HG02642 (cell line): ENCODE measurements at regions not wholly inside any gene's neighbourhood (a gene's known extent, or its start where the extent isn't known, plus 50 kb on each side); places are given as distances from the start of the nearest gene placed in this dataset.
A peak's percentile ranks its signal among the peaks of the same experiment; 100 is the strongest.
"Not testable (repeated sequence)": the region's sequence is repeated elsewhere in the genome, so short reads cannot be mapped to it uniquely, and the experiment has no call there.

Source experiments
- ATAC-seq: cut with Tn5 transposase; IDR thresholded peaks from one replicate; pipeline ENCODE4 v1.9.1; 2021; ENCODE audit warnings: mild to moderate bottlenecking; ENCODE audit not compliant: unreplicated experiment, poor library complexity

DNA sequence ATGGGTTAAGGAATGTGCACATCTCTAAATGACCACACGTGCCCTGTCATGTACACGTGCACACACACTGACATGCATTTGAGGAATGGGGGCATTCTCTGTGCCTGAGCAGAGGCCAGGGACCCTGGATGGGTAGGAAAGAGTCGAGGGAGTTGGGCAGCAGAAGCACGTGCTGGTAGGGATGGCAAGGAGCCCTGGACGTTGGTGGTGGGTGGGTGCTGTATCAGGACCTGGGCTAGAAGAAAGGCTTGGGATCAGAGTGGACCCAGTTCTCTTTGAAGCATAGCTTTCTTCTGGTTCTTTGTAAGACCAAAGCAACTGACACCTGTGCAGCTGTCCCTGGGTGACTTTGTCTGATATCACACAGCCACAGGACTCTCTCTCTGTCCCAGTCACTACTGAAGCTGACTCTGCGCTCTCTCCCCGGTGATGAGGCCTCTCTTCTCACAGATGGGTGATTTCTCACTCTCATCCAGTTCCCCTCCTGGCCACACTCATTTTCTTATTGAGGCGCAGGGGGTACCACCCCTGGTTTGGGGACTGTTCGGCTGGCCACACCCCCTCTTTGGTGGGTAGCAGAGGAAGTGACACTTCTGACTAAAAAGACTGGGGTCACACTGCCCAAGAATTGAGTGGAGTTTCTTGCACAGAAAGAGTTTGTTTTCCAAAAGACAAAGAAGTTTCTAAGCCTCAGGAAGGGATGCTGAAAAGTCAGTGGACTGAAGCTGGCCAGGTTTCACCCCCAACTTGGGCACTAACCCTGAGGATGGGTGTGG lies 171.7 kb upstream of the RTL1 start:
- ATAC-seq: peak; percentile 51

DNA sequence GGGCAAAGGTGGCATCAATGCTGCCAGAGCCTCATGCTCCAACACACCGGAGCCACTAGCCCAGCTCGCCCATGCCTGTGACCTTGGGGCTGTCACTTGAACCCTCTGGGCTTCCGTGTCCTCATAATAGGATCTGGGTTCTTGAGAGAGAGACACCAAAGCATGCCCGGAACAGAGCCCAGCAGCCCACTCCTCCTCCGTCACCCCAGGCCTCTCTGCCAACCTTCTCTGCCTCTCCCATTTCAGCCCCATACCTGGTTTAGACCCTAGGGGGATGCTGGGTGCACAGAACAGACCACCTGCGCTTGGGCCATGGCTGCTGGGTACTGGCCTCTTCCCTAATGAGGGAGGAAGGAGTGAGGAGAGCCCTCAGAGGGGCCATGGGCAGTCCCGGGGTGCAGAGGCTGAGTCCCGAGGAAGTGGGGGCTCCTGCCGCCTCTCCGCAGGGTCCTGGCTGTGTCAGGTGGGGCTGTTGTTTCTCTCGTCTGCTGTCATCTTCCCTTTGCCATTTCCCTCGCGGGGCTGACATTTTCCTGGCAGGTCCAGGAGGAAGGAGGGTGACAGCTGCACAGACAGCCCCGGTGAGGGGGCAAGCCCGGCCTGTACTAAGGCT lies 172.4 kb upstream of the RTL1 start:
- no peak for ATAC-seq

DNA sequence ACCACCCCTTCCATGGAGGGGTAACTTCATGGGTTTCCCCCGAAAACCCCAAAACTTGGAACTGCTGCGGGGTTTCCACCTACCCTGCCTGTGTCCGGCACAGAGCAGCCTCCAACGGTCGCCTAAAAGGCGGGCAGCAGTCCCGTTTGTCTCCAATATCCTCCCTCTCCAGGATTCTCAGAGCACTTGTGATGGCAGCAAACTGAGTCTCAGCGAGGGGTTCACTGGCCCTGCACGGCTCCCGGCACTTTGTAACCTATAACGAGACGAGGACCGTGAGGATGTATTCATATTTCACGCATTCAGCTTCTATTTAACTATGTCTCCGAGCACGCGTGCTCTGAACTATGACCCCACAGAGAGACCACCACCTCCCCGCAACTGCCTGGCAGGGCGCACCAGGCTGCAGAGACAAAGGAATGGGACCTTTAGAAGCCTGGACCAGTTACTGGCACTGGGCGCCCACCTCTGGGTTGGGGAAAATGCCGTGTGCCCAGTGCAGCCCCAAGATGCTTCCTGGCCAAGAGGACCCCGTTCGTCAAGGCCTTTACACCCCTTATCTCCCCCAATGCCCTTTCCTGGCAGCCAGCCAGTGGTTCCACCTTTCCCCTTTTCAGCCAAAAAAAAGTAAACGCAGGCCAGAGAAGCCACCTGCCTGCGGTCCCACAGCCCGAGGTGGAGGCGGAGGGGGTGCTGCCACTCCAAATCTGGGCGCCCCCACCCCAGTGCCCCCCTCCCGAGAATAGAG lies 173.1 kb upstream of the RTL1 start:
- no peak for ATAC-seq

DNA sequence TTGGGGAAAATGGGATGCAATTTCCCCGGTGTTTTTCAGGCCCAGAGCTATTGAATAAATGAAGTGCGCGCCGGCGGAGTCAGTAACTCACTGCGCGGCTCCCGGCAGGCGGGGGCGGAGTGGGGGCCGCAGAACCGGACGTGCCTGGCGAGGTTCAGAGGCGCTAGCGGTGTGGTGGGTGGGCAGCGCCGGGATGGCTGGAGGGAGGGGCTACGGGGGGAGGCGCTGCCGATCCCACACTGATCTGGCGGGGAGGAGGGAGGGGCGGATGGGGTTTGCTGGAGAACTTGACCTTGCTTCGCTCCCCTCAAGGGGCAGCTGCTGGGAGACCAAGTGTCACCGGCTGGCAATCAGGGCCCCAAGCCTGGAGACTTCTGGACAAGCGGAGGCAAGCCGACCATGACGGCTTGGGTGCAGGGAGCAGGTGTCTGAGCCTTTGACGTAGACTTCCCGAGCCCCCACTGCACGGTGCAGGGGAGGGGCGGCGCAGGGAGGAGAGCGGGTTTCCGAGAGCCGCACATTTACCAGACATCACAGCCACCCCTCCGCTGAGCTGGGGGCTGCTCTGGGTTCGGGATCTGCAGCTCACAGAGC lies 174.1 kb upstream of the RTL1 start:
- no peak for ATAC-seq

DNA sequence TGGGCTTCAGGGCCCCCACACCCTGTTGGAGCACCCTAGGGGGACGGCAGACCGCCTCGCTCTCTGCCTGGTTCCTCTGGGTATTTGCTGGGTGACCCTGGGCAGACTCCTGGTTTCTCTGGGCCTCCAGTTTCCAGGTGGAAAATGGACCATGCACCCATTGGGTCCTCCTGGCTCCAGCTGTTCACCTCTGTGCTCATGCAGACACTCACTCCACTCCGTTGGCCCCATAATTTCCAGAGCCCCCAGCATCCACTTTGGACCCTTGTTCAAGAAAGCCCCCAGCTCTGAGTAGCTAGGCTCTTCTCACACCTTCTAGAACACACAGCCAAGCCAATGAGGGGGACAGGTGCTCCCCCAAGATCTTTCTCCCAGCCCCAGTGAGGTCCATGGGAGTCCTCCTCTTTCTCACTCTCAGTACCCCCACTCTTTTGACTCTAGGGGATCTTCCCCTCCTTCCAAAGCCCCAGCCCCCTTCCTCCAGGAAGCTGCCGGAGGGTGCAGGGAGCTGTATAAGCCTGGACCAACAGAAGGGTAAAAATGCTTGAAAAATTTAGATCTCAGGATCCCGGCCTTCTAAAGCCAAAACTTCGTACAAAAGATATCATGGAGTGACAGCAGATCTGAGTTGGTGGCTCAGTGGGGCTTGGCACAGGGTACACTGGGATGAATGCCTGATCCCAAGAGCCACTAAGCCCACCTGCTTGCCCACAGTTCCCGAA lies 174.8 kb upstream of the RTL1 start:
- ATAC-seq: no peak

DNA sequence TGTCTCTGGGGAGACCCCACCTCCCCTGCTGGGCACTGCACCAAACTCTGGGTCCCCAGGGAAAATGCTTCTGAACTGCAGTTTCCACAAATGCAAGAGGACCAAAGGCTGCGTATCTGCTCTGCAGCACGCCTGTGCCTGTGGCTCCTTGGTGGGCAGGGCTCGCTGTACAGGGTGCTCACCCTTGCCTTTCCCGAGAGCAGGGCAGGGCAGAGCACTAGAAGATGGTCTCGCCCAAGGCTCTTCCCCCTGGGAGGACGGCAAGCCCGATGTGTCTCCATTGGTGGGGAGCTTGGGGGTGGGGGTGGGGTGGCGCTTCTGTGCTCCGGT lies 175.3 kb upstream of the RTL1 start:
- no peak for ATAC-seq

DNA sequence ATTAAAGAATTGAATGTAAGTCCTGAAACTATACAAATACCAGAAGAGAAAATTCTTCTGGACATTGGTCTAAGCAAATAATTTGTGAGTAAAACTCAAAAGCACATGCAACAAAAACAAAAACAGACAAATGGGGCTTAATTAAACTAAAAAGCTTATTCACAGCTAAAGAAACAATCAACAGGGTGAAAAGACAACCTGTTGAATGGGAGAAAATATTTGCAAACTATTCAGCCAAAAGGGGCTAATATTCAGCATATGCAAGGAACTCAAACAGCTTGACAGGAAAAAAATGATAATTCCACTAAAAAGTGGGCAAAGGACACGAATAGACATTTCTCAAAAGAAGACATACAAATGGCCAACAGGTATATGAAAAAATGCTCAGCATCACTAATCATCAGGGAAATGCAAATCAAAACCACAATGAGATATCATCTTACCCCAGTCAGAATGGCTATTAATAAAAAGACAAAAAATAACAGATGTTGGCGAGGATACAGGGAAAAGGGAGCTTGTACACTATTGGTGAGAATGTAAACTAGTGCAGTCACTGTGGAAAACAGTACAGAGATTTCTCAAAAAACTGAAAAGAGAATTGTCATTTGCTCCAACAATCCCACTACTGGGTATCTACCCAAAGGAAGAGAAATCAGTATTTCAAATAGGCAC lies 177.5 kb upstream of the RTL1 start:
- no peak for ATAC-seq

DNA sequence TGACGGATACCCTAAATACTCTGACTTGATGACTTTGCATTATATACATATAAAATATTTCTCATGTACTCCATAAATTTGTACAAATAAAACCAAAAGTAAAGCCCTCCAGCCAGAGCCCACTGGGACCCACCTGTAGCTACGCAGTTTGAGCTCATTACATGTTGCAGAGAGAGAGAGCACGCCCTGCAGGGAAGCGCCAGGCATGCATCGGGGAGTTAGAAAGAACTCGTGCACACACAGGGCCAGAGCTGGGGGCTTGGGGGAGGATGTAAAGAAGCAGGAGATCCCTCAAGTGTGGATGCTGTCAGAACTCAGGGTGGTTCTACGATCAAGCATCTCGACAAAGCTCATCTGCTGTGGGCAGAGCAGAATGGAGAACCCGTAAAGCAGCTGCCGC lies 178.5 kb upstream of the RTL1 start:
- no peak for ATAC-seq

DNA sequence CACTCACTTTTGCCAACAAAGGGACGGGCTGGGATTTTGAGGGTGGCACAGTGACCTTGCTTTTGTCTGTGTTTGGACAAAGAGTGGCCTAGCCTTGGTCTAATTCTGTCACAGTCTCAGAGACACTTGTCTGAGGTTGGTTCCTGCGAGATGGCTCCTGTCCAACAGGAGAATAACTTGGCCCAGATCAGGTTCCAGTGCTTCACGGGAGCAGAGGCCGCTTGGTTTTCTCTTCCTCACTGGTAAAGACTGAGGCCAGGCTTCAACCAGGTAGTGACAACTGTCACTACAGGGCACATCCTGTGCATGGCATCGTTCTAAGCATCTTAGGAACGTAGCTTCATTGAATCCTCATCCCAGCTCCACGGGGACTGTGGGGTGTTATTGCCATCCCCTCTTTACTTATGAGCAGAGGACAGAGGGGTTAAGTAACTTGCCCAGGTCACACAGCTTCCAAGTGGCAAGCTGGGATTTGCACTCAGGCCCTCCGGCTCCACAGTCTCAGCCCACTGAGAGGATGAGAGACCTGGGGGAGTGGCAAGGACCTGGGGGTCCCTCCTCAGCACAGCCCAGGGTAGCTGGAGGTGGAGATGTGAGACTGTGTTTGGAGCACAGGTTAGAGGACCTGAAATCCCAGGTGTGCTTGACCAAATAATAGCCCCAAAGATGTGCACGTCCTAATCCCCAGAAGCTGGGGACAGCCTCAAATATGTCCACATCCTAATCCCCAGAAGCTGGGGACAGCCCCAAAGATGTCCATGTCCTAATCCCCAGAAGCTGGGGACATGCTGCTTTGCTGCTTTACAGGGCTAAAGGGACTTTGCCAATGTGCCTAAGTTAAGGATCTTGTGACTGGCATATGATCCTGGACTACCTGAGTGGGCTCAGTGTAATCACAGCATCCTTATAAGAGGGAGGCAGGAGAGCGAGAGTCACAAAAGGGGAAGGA lies 179.2 kb upstream of the RTL1 start:
- no peak for ATAC-seq

DNA sequence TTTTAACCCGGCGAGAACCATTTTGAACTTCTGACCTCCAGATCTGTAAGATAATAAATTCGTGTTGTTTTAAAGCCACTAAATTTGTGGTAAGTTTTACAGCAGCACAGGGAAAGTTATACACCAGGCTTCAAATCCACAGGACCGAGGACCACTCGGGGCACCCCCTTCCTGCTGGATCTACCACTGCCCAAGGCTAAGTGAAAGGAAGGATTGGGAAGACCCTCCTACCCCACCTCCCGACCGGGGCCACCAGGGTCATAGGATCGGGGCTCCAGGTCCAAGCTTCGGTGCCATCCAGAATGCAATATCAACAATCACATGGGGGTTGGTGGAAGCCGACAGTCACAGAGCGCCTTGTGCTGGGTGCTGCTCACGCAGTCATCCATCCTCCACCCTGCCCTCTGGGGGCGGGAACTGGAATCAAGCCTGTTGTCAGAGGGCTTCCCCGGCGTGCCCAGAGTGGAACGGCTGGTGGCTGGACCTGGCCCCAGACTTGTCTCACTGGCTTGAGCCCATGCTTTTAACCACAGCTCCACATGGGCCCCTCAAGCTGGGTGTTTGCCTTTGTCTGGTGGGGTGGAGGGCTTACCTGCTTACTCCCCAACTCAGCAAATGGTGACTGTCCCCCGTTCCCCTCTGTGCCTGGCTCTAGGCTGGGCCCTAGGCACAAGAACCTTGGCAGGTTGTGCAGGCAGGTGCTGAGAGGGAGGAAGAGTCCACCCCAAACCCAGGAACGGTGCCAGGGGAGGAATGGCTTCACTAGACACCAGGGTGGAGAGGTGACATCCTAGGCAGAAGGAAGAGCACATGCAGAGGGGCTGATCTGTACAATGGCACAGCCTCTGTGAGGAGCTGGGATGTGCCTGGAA lies 180.3 kb upstream of the RTL1 start:
- ATAC-seq: no peak

DNA sequence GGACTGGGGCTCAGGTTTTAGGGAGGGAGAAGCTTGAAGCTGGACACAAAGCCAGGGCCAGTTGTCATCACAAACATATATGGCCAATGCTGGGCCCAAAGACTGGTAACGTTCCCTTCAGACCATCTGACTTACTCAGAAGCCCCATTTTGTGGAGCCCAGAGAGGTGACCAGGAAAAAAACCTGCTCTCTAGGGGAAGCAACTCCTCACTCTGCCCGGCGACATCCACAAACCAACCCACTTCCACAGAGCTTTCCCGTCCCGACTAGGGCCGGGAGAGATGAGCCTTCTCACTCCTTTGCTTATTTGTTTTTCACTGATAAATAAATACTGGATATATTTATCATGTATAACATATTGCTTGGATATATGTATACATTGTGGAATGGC lies 180.9 kb upstream of the RTL1 start:
- ATAC-seq: no peak

DNA sequence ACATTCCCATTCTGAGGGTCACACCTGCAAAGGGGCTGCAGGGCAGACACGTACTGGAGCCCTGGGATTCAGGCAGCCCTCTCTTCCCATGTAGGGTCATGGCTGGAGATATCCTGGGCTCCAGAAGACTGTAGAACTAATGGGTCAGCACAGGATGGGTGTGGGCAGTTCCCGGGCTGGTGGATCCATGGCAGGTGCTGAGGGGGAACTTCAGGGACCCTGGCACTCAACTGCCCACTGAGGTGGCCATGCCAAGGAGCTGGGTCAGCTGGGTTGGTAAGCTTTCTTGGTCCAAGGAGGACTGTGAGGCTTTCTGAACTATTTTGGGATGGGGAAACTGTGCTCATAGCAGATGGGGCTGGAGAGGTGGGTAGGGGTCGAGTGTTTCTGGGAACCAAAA lies 183.4 kb upstream of the RTL1 start:
- no peak for ATAC-seq

DNA sequence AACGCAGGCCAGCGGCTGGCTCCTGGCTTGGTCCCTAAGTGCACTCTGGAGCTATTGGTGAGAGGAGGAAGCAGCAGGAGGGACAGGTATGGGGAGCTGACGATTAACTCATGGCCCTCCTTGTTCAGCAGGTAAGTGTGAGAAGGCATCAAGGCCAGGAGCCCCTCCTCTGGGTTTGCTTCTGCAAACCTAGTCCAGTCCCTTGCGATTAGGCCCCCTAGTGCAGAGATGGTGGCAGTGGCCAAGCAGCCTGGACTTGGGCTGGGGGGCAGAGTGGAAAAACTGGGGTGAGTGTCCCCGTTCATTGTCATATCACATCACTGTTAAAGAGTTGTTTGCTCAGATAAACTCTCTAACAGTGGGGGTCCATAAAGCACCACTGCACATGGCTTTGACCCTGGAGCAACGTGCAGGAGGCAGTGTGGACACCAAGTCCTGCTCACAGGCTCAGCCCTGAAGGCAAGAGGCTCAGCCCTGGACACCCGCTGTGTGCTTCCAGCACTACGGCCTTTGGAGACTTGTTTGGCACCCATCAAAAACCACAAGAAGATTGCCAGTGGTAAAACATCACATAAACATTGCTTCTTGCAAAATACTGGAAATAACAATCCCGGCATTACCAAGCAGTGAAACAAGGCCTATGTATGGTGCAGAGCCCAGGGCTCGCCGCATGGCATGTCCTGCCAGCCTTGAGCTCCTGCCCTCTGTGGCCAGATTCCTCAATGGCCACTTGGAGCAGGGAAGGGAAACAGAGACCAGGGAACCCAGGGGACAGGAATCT lies 184.3 kb upstream of the RTL1 start:
- ATAC-seq: no peak

DNA sequence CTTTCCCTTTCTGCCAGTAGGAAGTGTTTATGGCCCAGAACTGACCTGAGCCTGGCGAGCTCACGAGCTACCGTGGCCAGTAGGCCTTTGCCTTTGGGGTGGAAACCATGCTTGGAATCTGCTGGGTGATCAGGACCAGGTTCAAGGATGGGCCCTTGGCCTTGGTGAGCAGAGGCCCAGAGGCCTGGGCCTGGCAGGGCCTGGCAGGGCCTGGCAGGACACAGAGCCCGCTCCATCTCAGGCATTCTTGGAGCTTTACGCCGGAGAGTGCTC lies 184.8 kb upstream of the RTL1 start:
- no peak for ATAC-seq

DNA sequence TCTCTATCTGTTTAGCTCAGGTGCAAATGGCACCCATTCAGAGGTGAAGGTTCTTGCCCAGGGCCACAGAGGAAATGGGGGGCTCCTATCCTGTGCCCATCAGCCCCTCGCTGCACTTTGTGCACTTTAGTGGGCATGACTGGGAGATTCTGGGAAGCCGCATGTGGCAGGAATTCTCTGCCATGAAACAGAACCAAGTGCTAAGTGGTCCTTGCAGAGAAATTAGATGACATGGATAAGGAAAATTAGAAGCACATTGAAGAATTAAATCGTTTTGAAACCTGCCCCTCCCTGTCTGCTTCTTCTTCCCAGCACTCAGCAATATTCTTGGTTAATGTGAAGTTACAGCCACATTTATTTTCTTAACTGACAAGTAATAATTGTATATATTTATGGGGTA lies 185.2 kb upstream of the RTL1 start:
- no peak for ATAC-seq

DNA sequence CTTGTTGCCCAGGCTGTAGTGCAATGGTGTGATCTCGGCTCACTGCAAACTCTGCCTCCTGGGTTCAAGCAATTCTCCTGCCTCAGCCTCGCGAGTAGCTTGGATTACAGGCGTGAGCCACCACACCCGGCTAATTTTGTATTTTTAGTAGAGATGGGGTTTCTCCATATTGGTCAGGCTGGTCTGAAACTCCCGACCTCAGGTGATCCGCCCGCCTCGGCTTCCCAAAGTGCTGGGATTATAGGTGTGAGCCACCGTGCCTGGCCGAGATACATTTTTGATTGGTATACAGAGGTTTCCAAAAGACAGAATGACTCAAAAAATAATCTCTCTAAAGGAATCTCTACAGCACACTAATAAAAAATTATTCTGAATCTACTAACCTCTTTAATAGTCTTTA lies 187.0 kb upstream of the RTL1 start:
- not testable (repeated sequence) for ATAC-seq

DNA sequence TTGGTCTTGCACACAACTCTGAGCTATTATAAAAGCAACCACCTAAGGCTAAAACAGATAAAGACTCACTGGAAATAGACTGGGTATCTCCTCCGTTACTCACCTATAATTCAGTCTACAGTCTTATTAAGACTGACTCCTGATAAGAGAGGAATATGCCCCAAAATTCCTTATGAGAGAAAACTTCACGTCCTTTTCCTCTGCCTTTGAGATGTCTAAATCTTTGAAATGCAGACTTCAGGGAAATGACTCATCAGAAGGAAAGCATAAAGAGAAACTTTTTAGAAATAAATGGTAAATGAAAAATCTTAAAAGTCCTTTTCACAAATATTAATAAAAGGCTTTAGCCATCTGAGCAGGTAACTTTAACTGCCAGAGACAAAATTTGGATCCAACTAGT lies 187.5 kb upstream of the RTL1 start:
- no peak for ATAC-seq

DNA sequence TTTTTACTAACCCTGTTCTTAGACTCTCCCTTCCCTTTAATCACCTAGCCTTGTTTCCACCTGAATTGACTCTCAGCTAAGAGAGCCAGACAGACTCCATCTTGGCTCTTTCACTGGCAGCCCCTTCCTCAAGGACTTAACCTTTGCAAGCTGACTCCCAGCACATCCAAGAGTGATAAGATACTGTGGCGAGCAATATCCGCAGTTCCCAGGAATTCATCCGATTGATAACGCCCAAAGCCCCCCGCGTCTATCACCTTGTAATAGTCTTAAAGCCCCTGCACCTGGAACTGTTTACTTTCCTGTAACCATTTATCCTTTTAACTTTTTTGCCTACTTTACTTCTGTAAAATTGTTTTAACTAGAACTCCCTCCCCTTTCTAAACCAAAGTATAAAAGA lies 191.4 kb upstream of the RTL1 start:
- not testable (repeated sequence) for ATAC-seq
